ENCODE measurements at regions not wholly inside any gene's neighbourhood (a gene's known extent, or its start where the extent isn't known, plus 50 kb on each side); places are given as distances from the start of the nearest gene placed in this dataset.
A peak's percentile ranks its signal among the peaks of the same experiment; 100 is the strongest.

GRCh38 chr18:47736376-47737140, 193.9 kb downstream of the SMAD2 start:
- Mint-ChIP-seq H3K4me3 (no peak overlapping the region), H3K27ac (no peak overlapping the region), H3K4me1 (peaks cover 4% of the 10 kb centered on the region; the same call in 2 of the 3 replicates), H3K36me3 (ENCODE audit: low read depth) (no peaks in the 10 kb centered on the region), H3K9me3 (no peaks in the 10 kb centered on the region; the same call in 2 of the 3 replicates), H3K27me3 (ENCODE audit: insufficient read depth, low read depth, poor library complexity) (peaks cover 4% of the 10 kb centered on the region)
- no peak for TF ChIP-seq ZNF331 (CRISPR knock-in tag; IDR thresholded peaks at IDR 0.05; ENCODE audit: low read depth)
- TF ChIP-seq ZNF114 (CRISPR knock-in tag; IDR thresholded peaks at IDR 0.05) = no peak
- TF ChIP-seq NANOG (IDR thresholded peaks at IDR 0.05; ENCODE audit: borderline replicate concordance) = no peak
- TF ChIP-seq, protein P1, sequence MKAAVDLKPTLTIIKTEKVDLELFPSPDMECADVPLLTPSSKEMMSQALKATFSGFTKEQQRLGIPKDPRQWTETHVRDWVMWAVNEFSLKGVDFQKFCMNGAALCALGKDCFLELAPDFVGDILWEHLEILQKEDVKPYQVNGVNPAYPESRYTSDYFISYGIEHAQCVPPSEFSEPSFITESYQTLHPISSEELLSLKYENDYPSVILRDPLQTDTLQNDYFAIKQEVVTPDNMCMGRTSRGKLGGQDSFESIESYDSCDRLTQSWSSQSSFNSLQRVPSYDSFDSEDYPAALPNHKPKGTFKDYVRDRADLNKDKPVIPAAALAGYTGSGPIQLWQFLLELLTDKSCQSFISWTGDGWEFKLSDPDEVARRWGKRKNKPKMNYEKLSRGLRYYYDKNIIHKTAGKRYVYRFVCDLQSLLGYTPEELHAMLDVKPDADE (IDR thresholded peaks at IDR 0.05) = no peak
- TF ChIP-seq STAT1 (IDR thresholded peaks at IDR 0.05; ENCODE audit: unreplicated experiment) = no peak
- TF ChIP-seq CTCF (conservative IDR thresholded peaks at IDR 0.05; ENCODE audit: low read depth in 2 of 2) = no peak
- no peak for TF ChIP-seq REST (IDR thresholded peaks at IDR 0.05; ENCODE audit: unreplicated experiment)
- no peak for TF ChIP-seq JUNB (IDR thresholded peaks at IDR 0.05; ENCODE audit: unreplicated experiment)
- no peak for TF ChIP-seq EZH2 (IDR thresholded peaks at IDR 0.05; ENCODE audit: low read depth, unreplicated experiment)
- no peak for TF ChIP-seq CREB1 (CRISPR knock-in tag; IDR thresholded peaks at IDR 0.05; ENCODE audit: low read depth)
- no peak for TF ChIP-seq EZH2phosphoT487 (IDR thresholded peaks at IDR 0.05; ENCODE audit: unreplicated experiment)
- TF ChIP-seq POLR2AphosphoS5 (IDR thresholded peaks at IDR 0.05; ENCODE audit: low read depth) = no peak
- H3K27me3 ChIP-seq (ENCODE audit: insufficient read depth) = no peaks in the 10 kb centered on the region
- H3K27ac ChIP-seq (ENCODE audit: low read depth) = no peak overlapping the region
- no peak for ATAC-seq
- no peak overlapping the region for H3K4me2 ChIP-seq
- no peak overlapping the region for H3K4me3 ChIP-seq
- DNase-seq (ENCODE audit: low spot score) = no peak
- peak overlapping the region; percentile 18; the same call in 1 of the 2 replicates for H2AFZ ChIP-seq
- H3K4me1 ChIP-seq (ENCODE audit: insufficient read depth) = peaks cover under 1% of the 10 kb centered on the region; the same call in 1 of the 2 replicates
- H3K79me2 ChIP-seq (replicated peaks; ENCODE audit: insufficient read depth) = no peaks in the 10 kb centered on the region
- H4K20me1 ChIP-seq (replicated peaks; ENCODE audit: insufficient read depth) = no peaks in the 10 kb centered on the region
- H3K9me2 ChIP-seq (ENCODE audit: insufficient read depth) = no peaks in the 10 kb centered on the region; the same call in 1 of the 2 replicates
- H3F3A ChIP-seq (replicated peaks; ENCODE audit: low read depth) = no peaks in the 10 kb centered on the region
- no peaks in the 10 kb centered on the region for H3K36me3 ChIP-seq (ENCODE audit: insufficient read depth)
